WTC11 (cell line): ENCODE measurements at regions not wholly inside any gene's neighbourhood (a gene's known extent, or its start where the extent isn't known, plus 50 kb on each side); places are given as distances from the start of the nearest gene placed in this dataset.

ENCODE experiments used
- ATAC-seq: fragments of 200-7000 bp; cut with Tn5 transposase; 2 replicates; pipeline ENCODE4 v1.10.0; 2021; ENCODE audit warnings: mild to moderate bottlenecking, moderate library complexity
- CTCF ChIA-PET: fragments of 300-600 bp; sonication (Branson Sonifier 250); formaldehyde crosslinking; loops from one replicate; lab custom pipeline; 2021; ENCODE audit warnings: antibody characterized with exemption; lab: Charles Lee
- POLR2A ChIA-PET: fragments of 350-600 bp; sonication (Branson Sonifier 250); formaldehyde crosslinking; loops from one replicate; lab custom pipeline; 2021; ENCODE audit warnings: antibody characterized with exemption; lab: Charles Lee
- DNase-seq: peaks from one replicate; pipeline ENCODE4 v3.0.0; 2021; ENCODE audit warnings: low spot score
- H3K27ac Mint-ChIP-seq: 2 replicates; pipeline ENCODE4 v1.8.0; 2021; ENCODE audit warnings: mixed read lengths
- H3K27me3 Mint-ChIP-seq: 2 replicates; pipeline ENCODE4 v1.8.0; 2021; ENCODE audit warnings: low read depth, mild to moderate bottlenecking, moderate library complexity, mixed read lengths
- H3K36me3 Mint-ChIP-seq: 2 replicates; pipeline ENCODE4 v1.8.0; 2021; ENCODE audit warnings: mixed read lengths
- H3K4me1 Mint-ChIP-seq: 2 replicates; pipeline ENCODE4 v1.8.0; 2022; ENCODE audit warnings: mixed read lengths
- H3K4me3 Mint-ChIP-seq: 2 replicates; pipeline ENCODE4 v1.8.0; 2021; ENCODE audit warnings: mild to moderate bottlenecking, moderate library complexity, mixed read lengths
- H3K9me3 Mint-ChIP-seq: 2 replicates; pipeline ENCODE4 v1.8.0; 2021; ENCODE audit warnings: mixed read lengths
- CDX4 ChIP-seq: fragments of 250-450 bp; sonication (Bioruptor Pico); IDR thresholded peaks from 2 replicates; pipeline ENCODE4 v1.9.0; 2021; ENCODE audit warnings: moderate library complexity, mild to moderate bottlenecking, inconsistent platforms, borderline replicate concordance
- EMX1 ChIP-seq: fragments of 250-450 bp; sonication (Bioruptor Pico); IDR thresholded peaks from 2 replicates; pipeline ENCODE4 v1.8.0; 2021; ENCODE audit warnings: mild to moderate bottlenecking
- FOXJ3 ChIP-seq: sonication (generic); formaldehyde crosslinking; IDR thresholded peaks from 2 replicates; pipeline ENCODE4 v1.9.0; 2021; ENCODE audit warnings: missing genetic modification reagents, mild to moderate bottlenecking, borderline replicate concordance
- KAT7 ChIP-seq: sonication (generic); formaldehyde crosslinking; IDR thresholded peaks from 2 replicates; pipeline ENCODE4 v1.8.1; 2023; ENCODE audit warnings: missing genetic modification reagents, mild to moderate bottlenecking, borderline replicate concordance
- NFE2L1 ChIP-seq: sonication (generic); formaldehyde crosslinking; IDR thresholded peaks from 2 replicates; pipeline ENCODE4 v1.8.1; 2023; ENCODE audit warnings: missing genetic modification reagents
- NR3C1 ChIP-seq: sonication (generic); formaldehyde crosslinking; conservative IDR thresholded peaks from 2 replicates; pipeline ENCODE4 v1.8.1; 2023; ENCODE audit warnings: low read depth, mild to moderate bottlenecking, missing genetic modification reagents
- PRRX2 ChIP-seq: fragments of 250-450 bp; sonication (Bioruptor Pico); IDR thresholded peaks from 2 replicates; pipeline ENCODE4 v1.8.0; 2021; ENCODE audit warnings: mild to moderate bottlenecking
- SMAD3 ChIP-seq: sonication (generic); formaldehyde crosslinking; IDR thresholded peaks from 2 replicates; pipeline ENCODE4 v1.8.0; 2022; ENCODE audit warnings: missing genetic modification reagents, mild to moderate bottlenecking, borderline replicate concordance
- SMAD4 ChIP-seq: sonication (generic); formaldehyde crosslinking; IDR thresholded peaks from 2 replicates; pipeline ENCODE4 v1.8.0; 2022; ENCODE audit warnings: mild to moderate bottlenecking, missing genetic modification reagents
- STAT6 ChIP-seq: sonication (generic); formaldehyde crosslinking; conservative IDR thresholded peaks from 2 replicates; pipeline ENCODE4 v1.8.1; 2023; ENCODE audit warnings: mild to moderate bottlenecking, low read depth, missing genetic modification reagents, moderate library complexity
- TEAD1 ChIP-seq: sonication (generic); formaldehyde crosslinking; IDR thresholded peaks from 2 replicates; pipeline ENCODE4 v1.8.0; 2022; ENCODE audit warnings: mild to moderate bottlenecking, missing genetic modification reagents
- TP53 ChIP-seq: sonication (generic); formaldehyde crosslinking; IDR thresholded peaks from 2 replicates; pipeline ENCODE4 v1.8.1; 2023; ENCODE audit warnings: mild to moderate bottlenecking, missing genetic modification reagents
- ZBTB21 ChIP-seq: sonication (generic); formaldehyde crosslinking; IDR thresholded peaks from 2 replicates; pipeline ENCODE4 v1.8.1; 2023; ENCODE audit warnings: mild to moderate bottlenecking, missing genetic modification reagents, borderline replicate concordance
- ZNF232 ChIP-seq: sonication (generic); formaldehyde crosslinking; IDR thresholded peaks from 2 replicates; pipeline ENCODE4 v1.8.0; 2022; ENCODE audit warnings: mild to moderate bottlenecking, missing genetic modification reagents
- ZNF263 ChIP-seq: sonication (generic); formaldehyde crosslinking; IDR thresholded peaks from 2 replicates; pipeline ENCODE4 v1.8.1; 2022; ENCODE audit warnings: low read depth, mild to moderate bottlenecking, moderate library complexity, missing genetic modification reagents
- TF ChIP-seq, protein P1 (sequence below): sonication (generic); formaldehyde crosslinking; IDR thresholded peaks from 2 replicates; pipeline ENCODE4 v1.8.1; 2023; ENCODE audit warnings: mild to moderate bottlenecking, missing genetic modification reagents
- TF ChIP-seq, protein P2 (sequence below): sonication (generic); formaldehyde crosslinking; IDR thresholded peaks from 2 replicates; pipeline ENCODE4 v1.8.0; 2022; ENCODE audit warnings: mild to moderate bottlenecking, missing genetic modification reagents
- TF ChIP-seq, protein P3 (sequence below): sonication (generic); formaldehyde crosslinking; IDR thresholded peaks from 2 replicates; pipeline ENCODE4 v1.8.1; 2023; ENCODE audit warnings: mild to moderate bottlenecking, missing genetic modification reagents
- TF ChIP-seq, protein P4 (sequence below): sonication (generic); formaldehyde crosslinking; IDR thresholded peaks from 2 replicates; pipeline ENCODE4 v1.8.1; 2022; ENCODE audit warnings: mild to moderate bottlenecking, moderate library complexity, missing genetic modification reagents
- TF ChIP-seq, protein P5 (sequence below): fragments of 200-600 bp; IDR thresholded peaks from 2 replicates; pipeline ENCODE4 v1.8.0; 2022; ENCODE audit warnings: antibody characterized with exemption
- TF ChIP-seq, protein P6 (sequence below): sonication (generic); formaldehyde crosslinking; IDR thresholded peaks from 2 replicates; pipeline ENCODE4 v1.8.1; 2023; ENCODE audit warnings: mild to moderate bottlenecking, moderate library complexity, missing genetic modification reagents
- TF ChIP-seq, protein P7 (sequence below): sonication (generic); formaldehyde crosslinking; IDR thresholded peaks from 2 replicates; pipeline ENCODE4 v1.8.0; 2022; ENCODE audit warnings: mild to moderate bottlenecking, missing genetic modification reagents

DNA sequence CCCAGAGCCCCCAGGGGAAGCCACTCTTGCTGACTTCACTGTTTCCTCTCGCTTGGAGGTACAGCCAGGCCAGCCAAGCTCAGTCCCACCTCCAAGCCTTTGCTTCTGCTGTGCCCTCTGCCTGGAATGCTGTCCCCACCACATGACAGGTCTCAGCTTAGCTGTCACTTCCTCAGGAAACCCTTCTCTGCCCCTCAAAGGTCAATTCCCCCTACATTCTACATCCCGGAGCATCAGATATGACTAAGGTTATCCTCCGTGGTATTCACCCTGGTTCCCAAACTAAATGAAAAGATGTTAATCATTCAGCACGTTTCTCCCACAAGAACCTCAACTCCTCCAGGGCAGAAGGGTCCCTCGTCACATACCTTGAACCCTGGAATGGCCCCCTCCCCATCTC is 53.5 kb downstream of the PTPRS start (continued):
- TF ChIP-seq ZNF232, result no peak
- TF ChIP-seq NR3C1 (CRISPR knock-in tag), result no peak
- TF ChIP-seq, protein P1, sequence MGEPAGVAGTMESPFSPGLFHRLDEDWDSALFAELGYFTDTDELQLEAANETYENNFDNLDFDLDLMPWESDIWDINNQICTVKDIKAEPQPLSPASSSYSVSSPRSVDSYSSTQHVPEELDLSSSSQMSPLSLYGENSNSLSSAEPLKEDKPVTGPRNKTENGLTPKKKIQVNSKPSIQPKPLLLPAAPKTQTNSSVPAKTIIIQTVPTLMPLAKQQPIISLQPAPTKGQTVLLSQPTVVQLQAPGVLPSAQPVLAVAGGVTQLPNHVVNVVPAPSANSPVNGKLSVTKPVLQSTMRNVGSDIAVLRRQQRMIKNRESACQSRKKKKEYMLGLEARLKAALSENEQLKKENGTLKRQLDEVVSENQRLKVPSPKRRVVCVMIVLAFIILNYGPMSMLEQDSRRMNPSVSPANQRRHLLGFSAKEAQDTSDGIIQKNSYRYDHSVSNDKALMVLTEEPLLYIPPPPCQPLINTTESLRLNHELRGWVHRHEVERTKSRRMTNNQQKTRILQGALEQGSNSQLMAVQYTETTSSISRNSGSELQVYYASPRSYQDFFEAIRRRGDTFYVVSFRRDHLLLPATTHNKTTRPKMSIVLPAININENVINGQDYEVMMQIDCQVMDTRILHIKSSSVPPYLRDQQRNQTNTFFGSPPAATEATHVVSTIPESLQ (CRISPR knock-in tag), result no peak
- TF ChIP-seq, protein P2, sequence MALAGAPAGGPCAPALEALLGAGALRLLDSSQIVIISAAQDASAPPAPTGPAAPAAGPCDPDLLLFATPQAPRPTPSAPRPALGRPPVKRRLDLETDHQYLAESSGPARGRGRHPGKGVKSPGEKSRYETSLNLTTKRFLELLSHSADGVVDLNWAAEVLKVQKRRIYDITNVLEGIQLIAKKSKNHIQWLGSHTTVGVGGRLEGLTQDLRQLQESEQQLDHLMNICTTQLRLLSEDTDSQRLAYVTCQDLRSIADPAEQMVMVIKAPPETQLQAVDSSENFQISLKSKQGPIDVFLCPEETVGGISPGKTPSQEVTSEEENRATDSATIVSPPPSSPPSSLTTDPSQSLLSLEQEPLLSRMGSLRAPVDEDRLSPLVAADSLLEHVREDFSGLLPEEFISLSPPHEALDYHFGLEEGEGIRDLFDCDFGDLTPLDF, result no peak
- TF ChIP-seq NFE2L1, result no peak
- TF ChIP-seq CDX4 (CRISPR knock-in tag), result no peak
- no peak for TF ChIP-seq TP53 (CRISPR knock-in tag)
- no peak for TF ChIP-seq ZNF263 (CRISPR knock-in tag)
- no peak for TF ChIP-seq KAT7 (CRISPR knock-in tag)
- no peak for TF ChIP-seq SMAD3 (CRISPR knock-in tag)
- TF ChIP-seq, protein P3, sequence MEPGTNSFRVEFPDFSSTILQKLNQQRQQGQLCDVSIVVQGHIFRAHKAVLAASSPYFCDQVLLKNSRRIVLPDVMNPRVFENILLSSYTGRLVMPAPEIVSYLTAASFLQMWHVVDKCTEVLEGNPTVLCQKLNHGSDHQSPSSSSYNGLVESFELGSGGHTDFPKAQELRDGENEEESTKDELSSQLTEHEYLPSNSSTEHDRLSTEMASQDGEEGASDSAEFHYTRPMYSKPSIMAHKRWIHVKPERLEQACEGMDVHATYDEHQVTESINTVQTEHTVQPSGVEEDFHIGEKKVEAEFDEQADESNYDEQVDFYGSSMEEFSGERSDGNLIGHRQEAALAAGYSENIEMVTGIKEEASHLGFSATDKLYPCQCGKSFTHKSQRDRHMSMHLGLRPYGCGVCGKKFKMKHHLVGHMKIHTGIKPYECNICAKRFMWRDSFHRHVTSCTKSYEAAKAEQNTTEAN (CRISPR knock-in tag), result no peak

GRCh38 chr19:5286465-5287029 is 54.1 kb downstream of the PTPRS start:
- ChIA-PET POLR2A (no interaction called here), CTCF (no interaction called here)
- DNase-seq, result no peak
- Mint-ChIP-seq H3K36me3 (peaks cover 13% of the 10 kb centered on the region), H3K27me3 (no peaks in the 10 kb centered on the region), H3K4me1 (peaks cover 7% of the 10 kb centered on the region), H3K9me3 (no peaks in the 10 kb centered on the region), H3K4me3 (no peak overlapping the region), H3K27ac (no peak overlapping the region)
- TF ChIP-seq STAT6 (CRISPR knock-in tag) (no peak), TEAD1 (CRISPR knock-in tag) (no peak), ZBTB21 (CRISPR knock-in tag) (no peak), FOXJ3 (no peak), EMX1 (no peak), SMAD4 (no peak), PRRX2 (CRISPR knock-in tag) (no peak)
- TF ChIP-seq, protein P4, sequence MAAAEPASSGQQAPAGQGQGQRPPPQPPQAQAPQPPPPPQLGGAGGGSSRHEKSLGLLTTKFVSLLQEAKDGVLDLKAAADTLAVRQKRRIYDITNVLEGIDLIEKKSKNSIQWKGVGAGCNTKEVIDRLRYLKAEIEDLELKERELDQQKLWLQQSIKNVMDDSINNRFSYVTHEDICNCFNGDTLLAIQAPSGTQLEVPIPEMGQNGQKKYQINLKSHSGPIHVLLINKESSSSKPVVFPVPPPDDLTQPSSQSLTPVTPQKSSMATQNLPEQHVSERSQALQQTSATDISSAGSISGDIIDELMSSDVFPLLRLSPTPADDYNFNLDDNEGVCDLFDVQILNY (CRISPR knock-in tag), result no peak
- TF ChIP-seq, protein P5, sequence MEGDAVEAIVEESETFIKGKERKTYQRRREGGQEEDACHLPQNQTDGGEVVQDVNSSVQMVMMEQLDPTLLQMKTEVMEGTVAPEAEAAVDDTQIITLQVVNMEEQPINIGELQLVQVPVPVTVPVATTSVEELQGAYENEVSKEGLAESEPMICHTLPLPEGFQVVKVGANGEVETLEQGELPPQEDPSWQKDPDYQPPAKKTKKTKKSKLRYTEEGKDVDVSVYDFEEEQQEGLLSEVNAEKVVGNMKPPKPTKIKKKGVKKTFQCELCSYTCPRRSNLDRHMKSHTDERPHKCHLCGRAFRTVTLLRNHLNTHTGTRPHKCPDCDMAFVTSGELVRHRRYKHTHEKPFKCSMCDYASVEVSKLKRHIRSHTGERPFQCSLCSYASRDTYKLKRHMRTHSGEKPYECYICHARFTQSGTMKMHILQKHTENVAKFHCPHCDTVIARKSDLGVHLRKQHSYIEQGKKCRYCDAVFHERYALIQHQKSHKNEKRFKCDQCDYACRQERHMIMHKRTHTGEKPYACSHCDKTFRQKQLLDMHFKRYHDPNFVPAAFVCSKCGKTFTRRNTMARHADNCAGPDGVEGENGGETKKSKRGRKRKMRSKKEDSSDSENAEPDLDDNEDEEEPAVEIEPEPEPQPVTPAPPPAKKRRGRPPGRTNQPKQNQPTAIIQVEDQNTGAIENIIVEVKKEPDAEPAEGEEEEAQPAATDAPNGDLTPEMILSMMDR, result no peak
- TF ChIP-seq, protein P6, sequence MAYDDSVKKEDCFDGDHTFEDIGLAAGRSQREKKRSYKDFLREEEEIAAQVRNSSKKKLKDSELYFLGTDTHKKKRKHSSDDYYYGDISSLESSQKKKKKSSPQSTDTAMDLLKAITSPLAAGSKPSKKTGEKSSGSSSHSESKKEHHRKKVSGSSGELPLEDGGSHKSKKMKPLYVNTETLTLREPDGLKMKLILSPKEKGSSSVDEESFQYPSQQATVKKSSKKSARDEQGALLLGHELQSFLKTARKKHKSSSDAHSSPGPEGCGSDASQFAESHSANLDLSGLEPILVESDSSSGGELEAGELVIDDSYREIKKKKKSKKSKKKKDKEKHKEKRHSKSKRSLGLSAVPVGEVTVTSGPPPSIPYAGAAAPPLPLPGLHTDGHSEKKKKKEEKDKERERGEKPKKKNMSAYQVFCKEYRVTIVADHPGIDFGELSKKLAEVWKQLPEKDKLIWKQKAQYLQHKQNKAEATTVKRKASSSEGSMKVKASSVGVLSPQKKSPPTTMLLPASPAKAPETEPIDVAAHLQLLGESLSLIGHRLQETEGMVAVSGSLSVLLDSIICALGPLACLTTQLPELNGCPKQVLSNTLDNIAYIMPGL (CRISPR knock-in tag), result no peak
- TF ChIP-seq, protein P7, sequence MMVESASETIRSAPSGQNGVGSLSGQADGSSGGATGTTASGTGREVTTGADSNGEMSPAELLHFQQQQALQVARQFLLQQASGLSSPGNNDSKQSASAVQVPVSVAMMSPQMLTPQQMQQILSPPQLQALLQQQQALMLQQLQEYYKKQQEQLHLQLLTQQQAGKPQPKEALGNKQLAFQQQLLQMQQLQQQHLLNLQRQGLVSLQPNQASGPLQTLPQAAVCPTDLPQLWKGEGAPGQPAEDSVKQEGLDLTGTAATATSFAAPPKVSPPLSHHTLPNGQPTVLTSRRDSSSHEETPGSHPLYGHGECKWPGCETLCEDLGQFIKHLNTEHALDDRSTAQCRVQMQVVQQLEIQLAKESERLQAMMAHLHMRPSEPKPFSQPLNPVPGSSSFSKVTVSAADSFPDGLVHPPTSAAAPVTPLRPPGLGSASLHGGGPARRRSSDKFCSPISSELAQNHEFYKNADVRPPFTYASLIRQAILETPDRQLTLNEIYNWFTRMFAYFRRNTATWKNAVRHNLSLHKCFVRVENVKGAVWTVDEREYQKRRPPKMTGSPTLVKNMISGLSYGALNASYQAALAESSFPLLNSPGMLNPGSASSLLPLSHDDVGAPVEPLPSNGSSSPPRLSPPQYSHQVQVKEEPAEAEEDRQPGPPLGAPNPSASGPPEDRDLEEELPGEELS (CRISPR knock-in tag), result no peak
- ATAC-seq, result no peak
